OCI-LY7 (cell line): ENCODE measurements at regions not wholly inside any gene's neighbourhood (a gene's known extent, or its start where the extent isn't known, plus 50 kb on each side); places are given as distances from the start of the nearest gene placed in this dataset.

Source experiments
- BruUV-seq: library from RNA; stranded (reverse); fragments of 400-500 nt; replicated peaks from 2 replicates; lab custom pipeline; 2021; lab: Mats Ljungman, UMichigan
- CTCF ChIA-PET: fragments of 300-600 bp; sonication (Branson Sonifier 250); formaldehyde crosslinking; loops from one replicate; lab custom pipeline; 2022; ENCODE audit warnings: antibody characterized with exemption; ENCODE audit not compliant: unreplicated experiment; lab: Charles Lee
- POLR2A ChIA-PET: fragments of 300-600 bp; sonication (Branson Sonifier 250); formaldehyde crosslinking; loops from one replicate; lab custom pipeline; 2022; ENCODE audit warnings: antibody characterized with exemption; lab: Charles Lee
- DNase-seq: peaks from one replicate; pipeline ENCODE4 v3.0.0-alpha.2; 2015; ENCODE audit warnings: low spot score
- H2AFZ ChIP-seq: fragments of 200-600 bp; sonication (generic), shearing (Covaris generic); 2 replicates; pipeline ENCODE4 v1.6.1; 2014; ENCODE audit warnings: mild to moderate bottlenecking, antibody characterized with exemption, low read length, moderate library complexity
- H3K27ac ChIP-seq: fragments of 200-600 bp; sonication (generic); 2 replicates; pipeline ENCODE4 v1.5.1; 2014; ENCODE audit warnings: mixed run types, low read depth, mild to moderate bottlenecking, moderate library complexity, low read length, inconsistent platforms; ENCODE audit not compliant: poor library complexity, severe bottlenecking
- H3K36me3 ChIP-seq: fragments of 200-600 bp; sonication (generic); 2 replicates; pipeline ENCODE4 v1.6.1; 2014; ENCODE audit warnings: mild to moderate bottlenecking, antibody characterized with exemption, low read length, moderate library complexity, mixed read lengths; ENCODE audit not compliant: insufficient read depth
- H3K4me1 ChIP-seq: fragments of 200-600 bp; sonication (generic); 2 replicates; pipeline ENCODE4 v1.5.1; 2014; ENCODE audit warnings: mild to moderate bottlenecking, low read length; ENCODE audit not compliant: insufficient read depth, poor library complexity, severe bottlenecking
- H3K4me2 ChIP-seq: fragments of 200-600 bp; sonication (generic); 2 replicates; pipeline ENCODE4 v1.6.1; 2014; ENCODE audit warnings: mild to moderate bottlenecking, low read length
- H3K4me3 ChIP-seq: fragments of 200-600 bp; sonication (generic); 2 replicates; pipeline ENCODE4 v1.5.1; 2014; ENCODE audit warnings: mild to moderate bottlenecking, low read depth, low read length; ENCODE audit not compliant: poor library complexity, severe bottlenecking
- H3K79me2 ChIP-seq: fragments of 200-600 bp; sonication (generic); 2 replicates; pipeline ENCODE4 v1.6.1; 2016; ENCODE audit warnings: low read depth, mild to moderate bottlenecking, low read length, moderate library complexity, mixed read lengths; ENCODE audit not compliant: insufficient read depth
- H3K9me2 ChIP-seq: fragments of 200-600 bp; sonication (generic); 2 replicates; pipeline ENCODE4 v1.6.1; 2016; ENCODE audit warnings: mild to moderate bottlenecking, low read length, mixed read lengths; ENCODE audit not compliant: insufficient read depth
- H3K9me3 ChIP-seq: fragments of 200-600 bp; sonication (generic); 2 replicates; pipeline ENCODE4 v1.6.1; 2014; ENCODE audit warnings: mild to moderate bottlenecking, mixed run types, low read length, mixed read lengths
- H4K20me1 ChIP-seq: fragments of 200-600 bp; sonication (generic); 2 replicates; pipeline ENCODE4 v1.6.1; 2014; ENCODE audit warnings: mild to moderate bottlenecking, antibody characterized with exemption, low read length, moderate library complexity, mixed read lengths; ENCODE audit not compliant: insufficient read depth
- EZH2phosphoT487 ChIP-seq: fragments of 200-600 bp; sonication (generic); IDR thresholded peaks from 2 replicates; pipeline ENCODE4 v1.6.1; 2018; ENCODE audit warnings: low read depth, borderline replicate concordance, mild to moderate bottlenecking, mixed run types, antibody characterized with exemption, low read length, moderate library complexity, mixed read lengths
- intact Hi-C: fragments of 100-400 bp; cut with micrococcal nuclease; formaldehyde crosslinking; loops from one replicate; pipeline ENCODE4 v1.10.0; 2022; ENCODE audit not compliant: unreplicated experiment
- TF ChIP-seq, protein P1 (sequence below): fragments of 200-600 bp; sonication (generic); conservative IDR thresholded peaks from 2 replicates; pipeline ENCODE4 v1.5.1; 2014; ENCODE audit warnings: mild to moderate bottlenecking, antibody characterized with exemption, low read length, moderate library complexity, mixed read lengths

DNA sequence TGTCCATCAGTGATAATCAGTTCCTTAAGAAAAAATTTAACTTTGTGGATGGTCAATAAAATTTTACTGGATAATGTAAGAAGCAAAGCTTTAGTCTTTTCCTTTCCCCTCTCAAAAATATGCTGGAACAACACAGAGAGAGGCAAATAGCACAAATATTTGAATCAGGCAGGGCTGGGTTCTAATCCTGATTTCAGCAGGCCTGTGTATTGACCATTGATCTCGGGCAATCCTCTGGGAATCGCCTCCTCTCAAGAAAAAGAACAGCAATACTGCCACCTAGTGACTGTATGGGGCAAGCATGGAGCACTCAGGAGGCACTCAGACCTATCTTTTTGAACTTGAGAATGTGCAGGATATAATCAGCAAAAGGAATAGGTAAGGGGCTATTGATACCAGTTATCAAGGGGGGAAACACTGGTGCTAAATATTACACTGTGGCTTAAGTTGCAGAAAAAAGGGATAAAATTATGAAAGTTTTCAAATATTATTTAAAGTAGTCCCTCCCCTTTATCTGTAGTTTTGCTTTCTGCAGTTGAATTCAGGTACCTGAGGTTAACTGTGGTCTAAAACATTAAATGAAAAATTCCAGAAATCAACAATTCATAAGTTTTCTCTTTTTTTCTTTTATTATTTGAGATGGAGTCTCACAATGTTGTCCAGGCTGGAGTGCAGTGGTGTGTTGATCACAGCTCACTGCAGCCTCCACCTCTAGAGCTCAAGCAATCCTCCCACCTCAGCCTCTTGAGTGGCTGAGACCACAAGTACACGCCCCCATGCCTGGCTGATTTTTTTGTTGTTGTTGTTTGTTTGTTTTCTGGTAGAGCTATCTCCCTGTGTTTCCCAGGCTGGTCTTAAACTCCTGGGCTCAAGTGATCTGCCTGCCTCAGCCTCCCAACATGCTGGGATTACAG, 91.8 kb upstream of the NHSL1 start:
- Histone ChIP-seq H3K4me2 (no peak overlapping the region), H3K4me3 (no peak overlapping the region), H3K4me1 (peaks cover 16% of the 10 kb centered on the region), H4K20me1 (no peaks in the 10 kb centered on the region), H3K9me3 (no peaks in the 10 kb centered on the region), H3K79me2 (no peaks in the 10 kb centered on the region), H3K27ac (no peak overlapping the region), H3K9me2 (no peaks in the 10 kb centered on the region), H3K36me3 (no peaks in the 10 kb centered on the region), H2AFZ (no peak overlapping the region)
- intact Hi-C loops: loop anchor here (1.0 to 2.0 kb wide), 2 partner anchors 162 to 475 kb away; no protein-coding TSS in a partner anchor
- peak; percentile 71 for DNase-seq
- TF ChIP-seq, protein P1, sequence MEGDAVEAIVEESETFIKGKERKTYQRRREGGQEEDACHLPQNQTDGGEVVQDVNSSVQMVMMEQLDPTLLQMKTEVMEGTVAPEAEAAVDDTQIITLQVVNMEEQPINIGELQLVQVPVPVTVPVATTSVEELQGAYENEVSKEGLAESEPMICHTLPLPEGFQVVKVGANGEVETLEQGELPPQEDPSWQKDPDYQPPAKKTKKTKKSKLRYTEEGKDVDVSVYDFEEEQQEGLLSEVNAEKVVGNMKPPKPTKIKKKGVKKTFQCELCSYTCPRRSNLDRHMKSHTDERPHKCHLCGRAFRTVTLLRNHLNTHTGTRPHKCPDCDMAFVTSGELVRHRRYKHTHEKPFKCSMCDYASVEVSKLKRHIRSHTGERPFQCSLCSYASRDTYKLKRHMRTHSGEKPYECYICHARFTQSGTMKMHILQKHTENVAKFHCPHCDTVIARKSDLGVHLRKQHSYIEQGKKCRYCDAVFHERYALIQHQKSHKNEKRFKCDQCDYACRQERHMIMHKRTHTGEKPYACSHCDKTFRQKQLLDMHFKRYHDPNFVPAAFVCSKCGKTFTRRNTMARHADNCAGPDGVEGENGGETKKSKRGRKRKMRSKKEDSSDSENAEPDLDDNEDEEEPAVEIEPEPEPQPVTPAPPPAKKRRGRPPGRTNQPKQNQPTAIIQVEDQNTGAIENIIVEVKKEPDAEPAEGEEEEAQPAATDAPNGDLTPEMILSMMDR: peak; percentile 95
- TF ChIP-seq EZH2phosphoT487: no peak
- ChIA-PET POLR2A (interaction anchor here (0.9 kb wide), 1 partner anchor 176 kb away, joined by 3 read pairs; no protein-coding TSS in a partner anchor), CTCF (interaction anchor here (0.5 kb wide), 1 partner anchor 620 kb away, joined by 4 read pairs; no protein-coding TSS in a partner anchor)
- BruUV-seq: no TSS peak

DNA sequence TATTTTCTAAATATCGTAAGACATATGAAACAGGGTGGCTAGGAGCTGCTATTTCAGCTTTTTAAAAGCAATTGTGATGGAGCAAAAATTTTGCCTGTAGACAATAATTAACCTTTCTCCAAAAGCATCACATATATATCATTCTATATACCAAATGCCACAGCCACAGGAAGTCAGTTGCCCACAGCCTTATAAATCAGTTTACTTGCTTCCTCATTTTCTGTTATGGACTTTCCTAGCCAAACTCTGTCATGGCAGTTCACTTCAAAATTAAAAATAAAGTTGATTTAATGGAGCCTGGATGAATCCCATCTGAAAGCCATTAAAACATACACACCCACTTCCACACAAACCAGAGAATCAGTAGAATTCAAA, 93.4 kb upstream of the NHSL1 start:
- no TSS peak for BruUV-seq
- H3K9me2 ChIP-seq: no peaks in the 10 kb centered on the region
- no peaks in the 10 kb centered on the region for H3K79me2 ChIP-seq
- peak overlapping the region; percentile 96 for H2AFZ ChIP-seq
- H3K4me3 ChIP-seq: no peak overlapping the region
- H3K27ac ChIP-seq: no peak overlapping the region
- no peak for TF ChIP-seq EZH2phosphoT487
- TF ChIP-seq, protein P1: no peak
- no peaks in the 10 kb centered on the region for H3K9me3 ChIP-seq
- no peaks in the 10 kb centered on the region for H3K36me3 ChIP-seq
- POLR2A ChIA-PET: interaction anchor here (0.6 kb wide), 1 partner anchor 183 kb away, joined by 3 read pairs; no protein-coding TSS in a partner anchor
- no peaks in the 10 kb centered on the region for H4K20me1 ChIP-seq
- intact Hi-C loops: no loop called here
- DNase-seq: peak; percentile 66
- peak overlapping the region; percentile 52 for H3K4me2 ChIP-seq
- CTCF ChIA-PET: no interaction called here
- H3K4me1 ChIP-seq: peaks cover 16% of the 10 kb centered on the region
